Testis (tissue), 2 donors: ENCODE measurements at regions not wholly inside any gene's neighbourhood (a gene's known extent, or its start where the extent isn't known, plus 50 kb on each side); places are given as distances from the start of the nearest gene placed in this dataset.

Source experiments
- CTCF ChIP-seq, 3 experiments: fragments of 450-650 bp in 2 of 3; fragments of 200-600 bp in 1 of 3; sonication (generic) in 1 of 3; IDR thresholded peaks; one replicate each; pipeline ENCODE4 v1.5.1; 2016 to 2019; ENCODE audit warnings: antibody characterized with exemption in 3 of 3, mild to moderate bottlenecking in 2 of 3, moderate library complexity in 1 of 3
- POLR2A ChIP-seq: fragments of 450-650 bp; IDR thresholded peaks from one replicate; pipeline ENCODE4 v1.6.1; 2017; ENCODE audit warnings: antibody characterized with exemption, mild to moderate bottlenecking, moderate library complexity

- TF ChIP-seq POLR2A: no peak
- TF ChIP-seq CTCF (IDR thresholded peaks at IDR 0.05): no peak
Measured at GRCh38 chr4:186886759-186887158, 163.1 kb upstream of the FAT1 start.
